ENCODE measurements at regions not wholly inside any gene's neighbourhood (a gene's known extent, or its start where the extent isn't known, plus 50 kb on each side); places are given as distances from the start of the nearest gene placed in this dataset.

GRCh38 chr10:8206882-8207281 lies 152.4 kb downstream of the GATA3 start:
- TF ChIP-seq CTCF (optimal IDR thresholded peaks at IDR 0.05 in 1 of 3, IDR thresholded peaks at IDR 0.05 in 1 of 3, conservative IDR thresholded peaks at IDR 0.05 in 1 of 3; ENCODE audit: extremely low read depth in 1 of 3, insufficient read depth in 2 of 3, low read length in 3 of 3) (no peak), EZH2 (IDR thresholded peaks at IDR 0.05; ENCODE audit: low read length) (no peak)
